ENCODE measurements at regions not wholly inside any gene's neighbourhood (a gene's known extent, or its start where the extent isn't known, plus 50 kb on each side); places are given as distances from the start of the nearest gene placed in this dataset.
A peak's percentile ranks its signal among the peaks of the same experiment; 100 is the strongest.

- DNase-seq: no peak
These were observed 484.5 kb downstream of the PDGFC start for GRCh38 chr4:156487107-156487506.

- DNase-seq: no peak
These were observed 489.8 kb downstream of the PDGFC start for GRCh38 chr4:156481845-156482244.

GRCh38 chr4:156477636-156478035, 494.0 kb downstream of the PDGFC start:
- no peak for DNase-seq

GRCh38 chr4:156476359-156476758, 495.2 kb downstream of the PDGFC start:
- no peak for DNase-seq

- DNase-seq: peak; percentile 65
These were observed 496.3 kb downstream of the PDGFC start for GRCh38 chr4:156475322-156475721.

- DNase-seq: no peak
These were observed 498.4 kb downstream of the PDGFC start for GRCh38 chr4:156473151-156473550.

- DNase-seq: peak; percentile 74
These were observed 499.0 kb downstream of the PDGFC start for GRCh38 chr4:156472624-156473023.

GRCh38 chr4:156459584-156459983, 505.9 kb upstream of the CTSO start:
- DNase-seq: no peak

GRCh38 chr4:156456830-156457229, 503.2 kb upstream of the CTSO start:
- no peak for DNase-seq

GRCh38 chr4:156443488-156443887, 489.8 kb upstream of the CTSO start:
- DNase-seq: no peak

GRCh38 chr4:156442912-156443311, 489.2 kb upstream of the CTSO start:
- no peak for DNase-seq

GRCh38 chr4:156439576-156440200, 486.0 kb upstream of the CTSO start:
- DNase-seq: no peak

GRCh38 chr4:156437666-156438065, 484.0 kb upstream of the CTSO start:
- no peak for DNase-seq

GRCh38 chr4:156422576-156422975, 468.9 kb upstream of the CTSO start:
- no peak for DNase-seq

- no peak for DNase-seq
These were observed 467.0 kb upstream of the CTSO start for GRCh38 chr4:156420623-156421022.

GRCh38 chr4:156419080-156419685, 465.5 kb upstream of the CTSO start:
- DNase-seq: no peak

GRCh38 chr4:156414406-156414805, 460.7 kb upstream of the CTSO start:
- no peak for DNase-seq

- no peak for DNase-seq
These were observed 459.8 kb upstream of the CTSO start for GRCh38 chr4:156413239-156414135.

- peak; percentile 53 for DNase-seq
These were observed 457.9 kb upstream of the CTSO start for GRCh38 chr4:156411531-156411930.

GRCh38 chr4:156408749-156409148, 455.1 kb upstream of the CTSO start:
- no peak for DNase-seq

- no peak for DNase-seq
These were observed 447.7 kb upstream of the CTSO start for GRCh38 chr4:156401371-156401770.

- no peak for DNase-seq
These were observed 442.9 kb upstream of the CTSO start for GRCh38 chr4:156396534-156396933.

- DNase-seq: no peak
These were observed 437.6 kb upstream of the CTSO start for GRCh38 chr4:156391325-156391653.
